ENCODE measurements at regions not wholly inside any gene's neighbourhood (a gene's known extent, or its start where the extent isn't known, plus 50 kb on each side); places are given as distances from the start of the nearest gene placed in this dataset.

DNA sequence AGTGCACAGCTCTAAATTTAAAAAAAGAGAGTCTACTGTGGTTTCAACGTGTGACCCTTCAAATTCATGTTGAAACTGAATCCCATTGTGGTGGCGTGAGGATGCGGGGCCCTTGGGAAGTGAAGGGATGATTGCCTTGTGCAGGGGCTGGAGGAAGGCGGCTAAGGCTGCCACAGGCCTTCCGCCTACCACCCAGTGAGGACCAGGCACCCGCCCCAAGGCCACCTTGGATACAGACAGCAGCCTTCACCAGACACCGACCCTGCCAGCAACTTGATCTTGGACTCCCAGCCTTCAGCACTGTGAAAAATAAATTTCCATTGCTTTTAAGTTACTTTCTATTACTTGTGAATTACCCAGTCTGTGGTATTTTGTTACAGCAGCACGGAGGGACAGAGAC is 103.4 kb upstream of the TMEM18 start:
- no peak for DNase-seq (ENCODE audit: low read depth)

DNA sequence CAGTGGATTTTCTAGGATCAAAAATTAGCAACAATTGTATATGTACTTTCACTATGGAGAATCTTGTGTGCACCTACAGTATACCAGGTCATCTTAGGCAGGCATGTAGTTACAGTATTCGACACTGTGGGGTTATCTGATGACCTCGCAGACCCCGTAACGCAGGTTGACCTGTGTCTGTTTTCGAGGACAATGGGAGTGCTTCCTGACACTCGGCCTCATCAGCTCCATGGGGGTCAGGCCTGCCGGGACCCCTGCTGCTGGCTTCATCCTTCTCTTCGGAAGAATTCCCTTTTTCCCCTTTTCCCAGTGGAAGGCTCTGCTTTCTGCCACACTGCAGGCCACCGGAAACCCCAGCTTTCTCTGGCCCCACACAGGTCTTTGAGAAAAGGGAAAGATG is 102.8 kb upstream of the TMEM18 start:
- DNase-seq (ENCODE audit: low read depth) = no peak

DNA sequence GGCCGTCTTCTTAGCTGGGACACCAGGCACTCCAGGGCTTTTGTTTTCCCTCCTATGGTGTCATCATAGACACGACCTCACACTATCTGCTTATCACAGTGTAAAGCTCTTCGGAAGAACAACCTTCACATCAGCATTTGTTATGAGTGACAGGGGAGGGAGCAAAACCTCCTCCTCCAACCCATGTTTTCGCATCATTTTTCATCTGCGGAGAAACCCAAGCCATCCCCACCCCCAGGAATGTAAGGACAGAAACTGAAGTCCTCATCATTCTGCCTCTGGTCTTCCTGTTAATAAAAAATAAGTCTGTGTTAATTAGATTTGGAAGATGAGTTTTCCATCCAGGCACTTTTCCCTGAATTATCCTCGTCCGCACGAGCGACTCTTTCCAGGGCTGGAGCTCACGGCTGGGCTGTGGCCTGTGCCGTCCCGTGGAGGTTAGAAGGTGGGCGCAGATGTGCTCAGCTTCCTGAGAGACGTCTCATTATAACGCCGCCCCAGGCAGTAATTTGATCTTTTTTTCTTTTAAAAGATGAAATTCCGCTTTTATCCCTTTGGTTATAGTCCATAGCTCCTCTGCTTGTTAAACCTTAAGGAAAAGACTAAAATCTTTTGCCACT is 101.6 kb upstream of the TMEM18 start:
- DNase-seq (ENCODE audit: low read depth) = no peak

DNA sequence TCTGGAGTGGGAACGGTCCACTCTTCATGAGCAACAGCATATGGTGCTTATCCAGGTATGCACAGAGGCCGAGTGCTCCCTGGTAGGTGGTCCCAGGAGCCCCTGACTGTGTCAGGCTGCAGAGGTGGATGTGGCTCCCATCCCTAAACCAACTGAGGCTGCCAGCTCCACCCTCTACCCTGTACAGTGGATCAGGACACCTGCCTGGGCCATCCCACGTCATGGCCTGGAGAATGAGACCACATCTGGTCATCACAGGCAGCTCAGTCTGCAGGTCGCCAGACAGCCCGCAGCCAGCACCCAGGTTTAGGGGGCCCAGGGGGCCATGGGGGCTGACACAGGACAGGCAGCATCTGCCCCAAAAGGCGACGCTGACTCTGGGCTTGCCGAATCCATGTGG is 100.3 kb upstream of the TMEM18 start:
- DNase-seq (ENCODE audit: low read depth) = no peak

DNA sequence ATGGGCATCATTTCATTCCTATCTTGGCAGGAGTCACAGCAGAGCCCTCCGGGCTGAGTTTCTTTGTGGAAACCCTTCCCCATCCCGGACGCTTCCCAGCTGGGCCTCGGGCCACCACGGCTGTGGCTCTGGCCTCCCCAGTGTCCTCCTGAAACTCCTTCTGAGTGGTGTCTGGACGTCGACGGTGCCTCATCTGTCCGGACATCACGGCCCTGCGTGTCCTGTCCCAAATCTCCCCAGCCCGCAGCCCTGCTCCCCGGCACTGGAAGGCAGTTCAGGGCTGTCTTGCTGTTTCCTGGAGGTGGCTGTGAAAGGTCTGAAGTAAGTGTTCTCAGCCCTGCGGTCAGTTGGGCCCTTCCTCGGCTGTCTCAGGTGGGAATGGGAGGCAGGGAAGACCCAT is 99.8 kb upstream of the TMEM18 start:
- DNase-seq (ENCODE audit: low read depth) = no peak

DNA sequence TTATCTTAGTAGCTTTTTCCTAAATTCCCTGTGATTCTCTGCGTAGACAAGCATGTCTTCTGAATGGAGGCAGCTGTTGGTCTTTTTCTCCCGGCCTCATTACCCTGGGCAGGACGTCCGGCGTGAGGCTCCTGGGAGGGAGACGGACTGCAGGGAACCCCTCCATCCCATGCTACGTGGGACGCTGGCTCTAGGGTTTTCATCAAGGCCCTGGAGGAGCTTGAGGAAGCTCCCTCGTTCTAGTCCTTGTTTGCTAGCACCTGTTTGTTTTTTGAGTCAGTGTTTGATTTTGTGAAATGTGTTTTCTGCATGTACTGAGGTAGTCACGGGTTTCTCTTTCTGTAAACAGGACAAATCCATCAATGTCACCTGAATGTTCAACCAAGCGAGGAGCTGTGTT is 99.3 kb upstream of the TMEM18 start:
- no peak for DNase-seq (ENCODE audit: low read depth)

DNA sequence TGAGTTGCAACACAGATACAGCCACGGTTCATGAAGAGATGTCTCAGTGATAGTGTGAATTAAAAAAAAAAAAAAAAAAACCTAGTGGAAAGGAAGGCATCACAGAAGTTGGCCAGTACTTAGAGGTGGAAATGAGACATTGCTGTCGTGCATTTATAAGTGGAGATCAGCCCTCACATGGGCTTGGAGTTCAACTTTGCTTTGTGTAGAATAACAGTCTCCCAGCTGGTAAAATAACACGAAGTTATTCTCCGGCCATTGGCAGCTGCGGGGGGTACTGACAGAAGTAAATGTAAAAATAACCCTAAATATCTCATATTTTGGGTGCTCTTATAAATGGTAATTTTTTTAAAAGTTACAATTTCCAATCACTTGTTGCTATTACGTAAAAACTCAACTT is 98.8 kb upstream of the TMEM18 start:
- DNase-seq (ENCODE audit: low read depth) = no peak

DNA sequence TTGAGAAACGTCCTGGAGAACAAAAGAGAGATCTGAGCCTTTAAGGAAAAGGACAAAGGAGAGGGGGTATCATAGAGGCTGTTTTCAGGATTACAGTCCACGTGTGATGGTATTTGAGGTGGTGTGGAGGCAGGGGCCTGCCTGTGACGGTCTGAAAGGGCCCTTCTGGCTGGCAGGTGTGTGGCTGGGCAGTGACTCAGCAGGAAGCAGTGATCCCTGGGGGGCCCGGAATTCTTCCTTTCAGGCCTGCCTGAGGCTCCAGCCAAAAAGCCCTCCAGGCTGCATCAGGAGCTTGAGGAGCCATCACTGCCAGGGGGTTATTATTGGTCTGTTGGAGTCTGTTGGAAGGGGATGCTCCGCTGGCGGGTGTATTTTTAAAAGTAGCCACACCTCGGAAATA is 97.2 kb upstream of the TMEM18 start:
- DNase-seq (ENCODE audit: low read depth) = no peak

DNA sequence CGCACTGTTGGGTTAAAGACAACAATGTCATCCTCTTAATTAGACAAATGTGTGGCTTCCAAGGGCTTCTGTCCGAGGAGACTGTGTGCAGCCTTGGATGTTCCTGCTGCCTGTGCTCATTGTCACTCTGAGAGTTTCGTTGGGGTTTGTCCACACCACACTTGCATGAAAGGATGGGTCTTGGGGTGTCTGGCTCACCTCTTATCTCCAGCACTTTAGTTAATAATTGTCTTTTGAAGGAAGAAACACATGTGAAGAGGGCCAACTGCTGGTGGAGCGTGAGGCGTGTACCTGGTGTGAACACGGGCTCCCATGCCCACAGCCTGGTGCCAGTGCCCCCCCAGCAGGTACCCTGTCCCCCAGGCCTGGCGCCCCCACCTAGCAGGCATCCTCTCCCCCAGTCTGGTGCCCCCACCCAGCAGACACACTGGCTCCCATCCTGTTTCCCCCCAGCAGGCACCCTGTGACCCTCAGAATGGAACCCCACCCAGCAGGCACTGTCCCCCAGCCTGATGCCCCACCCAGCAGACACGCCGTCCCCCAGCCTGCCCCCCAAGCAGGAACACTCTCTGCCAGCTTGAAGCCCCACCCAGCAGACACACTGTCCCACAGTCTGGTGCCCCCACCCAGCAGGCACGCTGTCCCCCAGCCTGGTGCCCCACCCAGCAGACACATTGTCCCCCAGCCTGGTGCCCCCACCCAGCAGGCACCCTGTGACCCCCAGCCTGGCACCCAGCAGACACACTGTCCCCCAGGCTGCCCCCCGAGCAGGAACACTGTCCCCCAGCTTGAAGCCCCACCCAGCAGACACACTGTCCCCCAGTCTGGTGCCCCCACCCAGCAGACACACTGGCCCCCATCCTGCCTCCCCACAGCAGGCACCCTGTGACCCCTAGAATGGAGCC is 96.3 kb upstream of the TMEM18 start:
- DNase-seq (ENCODE audit: low read depth) = no peak

DNA sequence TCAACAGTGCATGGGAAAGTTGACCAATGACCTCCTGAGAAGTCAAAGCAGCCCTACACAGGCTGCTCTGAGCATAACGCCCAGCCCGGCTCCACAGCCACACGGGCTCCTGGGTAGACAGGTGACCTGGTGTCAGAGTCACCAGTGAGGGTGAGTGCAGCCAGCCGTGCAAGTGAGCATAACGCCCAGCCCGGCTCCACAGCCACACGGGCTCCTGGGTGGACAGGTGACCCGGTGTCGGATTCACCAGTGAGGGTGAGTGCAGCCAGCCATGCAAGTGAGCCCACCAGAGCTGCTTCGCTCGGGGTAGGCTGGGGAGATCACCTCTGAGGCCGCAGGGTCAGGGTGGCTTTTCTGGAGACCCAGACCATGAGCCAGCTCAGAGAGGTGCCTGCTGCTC is 94.3 kb upstream of the TMEM18 start:
- DNase-seq (ENCODE audit: low read depth) = no peak

DNA sequence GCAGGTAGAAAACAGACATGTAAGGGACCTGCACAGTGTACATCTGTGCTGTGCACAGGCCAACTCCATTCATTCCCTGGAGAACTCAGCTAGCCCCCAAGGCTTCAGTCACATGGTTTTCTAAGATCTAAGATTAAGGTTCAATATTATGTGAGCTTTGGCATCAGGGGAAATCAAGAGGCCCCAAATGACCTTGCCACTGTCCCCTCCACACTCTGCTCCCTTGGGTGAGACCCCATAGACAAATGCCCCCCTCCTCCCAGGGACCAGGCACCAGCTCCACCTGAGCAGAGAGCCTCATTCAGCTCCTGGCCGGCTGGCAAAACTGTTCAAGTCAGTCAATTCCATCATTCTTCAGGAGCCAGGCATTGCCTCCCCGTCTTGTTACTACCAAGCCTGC is 93.6 kb upstream of the TMEM18 start:
- DNase-seq (ENCODE audit: low read depth) = no peak

DNA sequence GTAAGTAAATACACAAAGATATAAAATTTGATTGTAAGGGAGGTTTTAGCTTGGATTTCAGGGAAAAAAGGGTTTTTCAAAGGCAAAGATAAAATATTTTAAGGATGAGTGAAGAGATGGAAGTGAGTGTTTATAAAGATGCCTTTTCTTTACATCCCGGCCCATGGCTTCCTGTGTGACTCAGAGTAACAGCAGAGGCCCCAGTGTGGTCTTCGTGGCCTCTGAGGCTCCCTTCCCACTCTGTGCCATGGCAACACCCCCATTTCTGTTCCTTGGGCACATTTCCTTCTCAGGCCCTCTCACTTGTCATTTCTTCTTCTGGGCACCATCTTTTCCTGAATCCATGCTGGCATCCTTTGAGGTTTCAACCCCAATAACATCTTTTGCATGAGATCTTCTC is 92.6 kb upstream of the TMEM18 start:
- DNase-seq (ENCODE audit: low read depth) = no peak

DNA sequence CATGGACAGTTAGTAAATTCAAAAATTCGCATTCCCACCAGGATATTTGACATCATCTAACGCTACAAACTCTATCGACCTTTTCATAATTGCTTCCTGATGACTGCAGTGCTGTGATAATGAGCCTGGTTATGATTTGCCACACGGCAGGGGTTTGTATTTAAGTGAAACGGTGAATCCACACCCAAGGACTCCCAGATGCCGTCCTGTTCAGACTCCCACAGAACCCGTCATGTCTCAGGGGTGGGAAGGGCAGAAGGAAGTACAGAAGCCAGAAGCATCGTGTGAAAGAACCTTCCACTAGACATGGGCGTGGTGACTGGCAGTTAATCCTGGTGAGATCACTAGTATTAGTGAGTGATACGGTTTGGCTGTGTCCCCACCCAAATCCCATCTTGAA is 91.2 kb upstream of the TMEM18 start:
- DNase-seq (ENCODE audit: low read depth) = no peak

DNA sequence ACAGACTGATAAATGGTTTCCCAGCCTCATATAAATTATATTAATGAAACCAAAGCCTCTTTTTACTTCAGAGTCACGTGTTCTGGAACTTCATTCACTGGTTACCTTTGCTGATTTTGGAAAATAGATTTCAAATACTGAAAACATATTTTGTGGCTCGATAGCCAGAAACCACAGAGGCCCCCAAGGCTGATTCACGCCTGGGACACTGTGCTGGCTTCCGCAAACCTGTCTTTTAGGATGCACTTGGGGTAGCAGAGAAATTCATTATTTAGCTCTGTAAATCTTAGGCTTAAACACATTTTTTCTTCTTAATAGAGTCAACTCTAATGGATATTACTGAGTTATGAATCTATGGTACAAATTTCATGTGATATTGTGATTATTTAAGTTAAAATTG is 90.7 kb upstream of the TMEM18 start:
- DNase-seq (ENCODE audit: low read depth) = no peak

DNA sequence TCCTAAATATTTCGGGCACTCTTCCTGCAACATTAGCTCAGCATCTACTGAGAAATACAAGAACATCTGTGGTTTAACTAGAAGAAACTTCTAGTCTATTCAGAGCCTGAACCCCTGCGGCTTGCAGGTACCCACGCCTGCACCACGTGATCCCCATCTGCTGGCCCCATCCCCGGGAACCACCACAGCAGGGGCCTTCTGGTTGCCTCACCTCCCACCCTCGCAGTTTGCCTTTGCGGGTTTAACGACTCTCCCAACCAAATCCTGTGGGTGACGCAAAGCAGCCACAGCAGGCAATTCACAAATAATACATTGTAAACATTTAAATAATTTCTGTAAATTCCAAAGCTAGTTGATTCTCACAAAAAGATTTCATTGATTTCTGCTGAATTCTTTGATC is 90.2 kb upstream of the TMEM18 start:
- DNase-seq (ENCODE audit: low read depth) = no peak

DNA sequence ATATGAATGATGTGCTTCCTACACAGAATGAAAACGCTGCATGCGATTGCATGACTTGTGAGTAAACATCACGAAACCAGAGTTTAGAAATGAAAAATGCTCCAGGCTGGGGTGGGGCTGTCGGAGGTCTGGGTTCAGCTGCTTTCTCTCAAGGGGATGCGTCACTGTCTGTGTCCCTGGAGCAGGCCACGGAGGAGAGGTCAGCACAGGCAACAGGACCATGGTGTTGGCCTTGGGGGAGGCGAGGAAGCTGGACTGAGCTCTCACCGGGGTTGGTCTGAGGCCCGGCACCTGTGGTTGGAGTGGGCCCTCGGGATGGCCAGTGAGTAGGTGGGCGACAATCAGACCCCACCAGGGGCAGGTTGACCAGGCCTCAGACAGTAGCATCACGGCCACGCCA is 89.0 kb upstream of the TMEM18 start:
- no peak for DNase-seq (ENCODE audit: low read depth)

DNA sequence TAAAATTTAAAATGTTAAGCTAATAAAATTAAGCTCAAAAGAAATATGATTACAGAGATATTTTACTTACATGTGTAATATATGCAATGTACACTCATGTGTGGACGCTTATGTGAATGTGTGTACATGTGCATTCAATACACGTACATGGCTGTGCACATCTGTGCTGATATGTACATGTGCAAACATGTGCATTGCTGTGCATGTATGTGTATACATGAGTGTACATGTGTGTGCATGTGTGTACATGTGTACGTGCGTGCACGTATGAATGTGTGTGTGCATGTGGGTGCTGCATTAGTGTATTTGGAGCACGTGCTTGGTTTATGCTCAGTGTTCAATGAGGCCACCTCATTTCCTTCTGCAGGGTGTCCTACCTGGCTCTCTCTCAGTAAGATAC is 88.2 kb upstream of the TMEM18 start:
- no peak for DNase-seq (ENCODE audit: low read depth)

DNA sequence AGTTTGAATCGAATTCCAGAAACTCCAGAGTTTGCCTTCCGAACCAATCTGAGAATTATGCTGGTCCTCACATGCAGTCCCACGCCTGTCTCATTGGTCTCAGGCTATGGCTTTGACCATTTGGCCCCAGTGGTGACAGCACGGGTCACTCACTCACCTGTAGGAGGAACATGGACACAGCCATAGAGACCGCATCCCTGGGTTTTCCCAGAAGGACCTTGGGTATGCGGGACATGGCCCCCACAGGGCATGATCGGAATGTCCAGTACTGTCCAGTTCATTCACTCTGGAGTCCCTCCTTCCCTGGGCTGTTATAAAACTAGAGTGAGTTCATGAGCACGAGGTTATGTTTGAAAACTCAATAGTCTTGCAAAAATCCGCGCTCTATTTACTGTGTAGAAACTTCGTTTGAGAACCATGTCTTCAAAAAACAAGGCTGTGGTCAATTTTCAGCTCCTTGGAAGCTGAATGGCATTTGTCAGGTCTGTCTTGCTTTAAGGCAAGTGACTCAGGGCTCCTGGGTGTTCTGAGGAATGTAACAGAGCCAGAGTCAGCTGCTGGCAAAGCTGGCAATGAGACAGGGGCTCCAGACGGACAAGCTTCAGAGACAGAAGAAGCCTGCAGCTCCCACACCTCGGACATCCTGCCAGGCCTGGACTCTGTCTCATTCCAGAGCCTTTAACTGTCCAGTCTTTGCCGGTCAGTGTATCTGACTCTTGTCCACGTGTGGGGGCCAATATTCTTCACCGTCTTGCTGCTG is 86.7 kb upstream of the TMEM18 start:
- DNase-seq (ENCODE audit: low read depth) = peak; percentile 12

DNA sequence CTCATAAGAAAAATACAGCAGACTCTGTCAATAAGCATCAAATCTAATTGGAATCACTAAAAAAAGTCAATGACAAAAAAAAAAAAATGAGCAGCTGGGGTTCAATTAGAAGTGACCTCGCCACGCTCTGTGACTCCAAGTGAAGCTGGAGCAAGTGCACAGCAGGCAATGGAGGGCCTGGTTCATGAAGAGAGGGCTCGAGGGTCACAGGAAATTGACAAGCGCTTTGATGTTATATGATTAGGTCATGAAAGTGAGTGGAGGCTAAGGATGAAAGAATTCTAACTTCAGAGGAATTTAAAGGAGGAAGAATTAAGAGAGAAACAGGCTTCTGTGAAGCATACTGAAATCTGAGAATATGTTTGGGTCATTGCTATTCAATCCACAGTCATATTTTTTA is 85.4 kb upstream of the TMEM18 start:
- DNase-seq (ENCODE audit: low read depth) = no peak

DNA sequence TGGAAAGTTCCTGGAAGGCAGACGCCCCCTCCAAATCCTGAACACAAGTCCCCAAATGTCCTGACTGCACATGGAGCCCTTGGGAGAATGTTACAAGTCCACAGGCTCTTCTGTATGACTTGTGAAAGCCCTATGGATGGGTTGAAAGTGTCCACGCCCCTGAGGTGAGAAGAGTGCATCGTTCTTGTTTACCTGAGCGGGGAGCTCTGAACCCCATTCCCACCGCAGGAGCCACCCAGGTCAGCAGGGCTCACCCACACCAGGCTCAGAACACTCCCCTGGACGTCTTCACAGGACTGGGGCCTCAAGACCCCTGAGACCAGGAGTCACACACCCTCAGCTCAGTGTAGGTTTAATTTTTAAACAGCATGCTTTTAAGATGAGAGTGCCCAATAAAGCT is 84.2 kb upstream of the TMEM18 start:
- no peak for DNase-seq (ENCODE audit: low read depth)

DNA sequence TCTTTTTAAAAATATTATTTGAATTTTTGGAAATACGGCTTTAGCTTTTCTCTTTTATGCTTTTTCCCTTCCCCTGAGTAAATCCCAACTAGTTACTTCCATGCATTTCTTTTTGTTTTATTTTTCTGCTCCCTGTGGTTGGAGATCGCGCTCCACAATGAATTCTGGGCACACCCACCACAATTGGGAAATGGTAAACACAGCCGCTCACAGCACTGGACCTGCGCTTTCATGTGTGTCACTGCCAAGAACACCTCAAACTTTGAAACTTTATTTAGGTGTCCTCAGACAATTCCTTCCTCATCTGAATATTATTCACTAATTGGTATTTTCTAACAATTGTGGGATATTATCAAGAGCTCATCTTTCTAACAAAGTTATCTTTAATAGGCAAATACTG is 82.8 kb upstream of the TMEM18 start:
- DNase-seq (ENCODE audit: low read depth) = no peak

DNA sequence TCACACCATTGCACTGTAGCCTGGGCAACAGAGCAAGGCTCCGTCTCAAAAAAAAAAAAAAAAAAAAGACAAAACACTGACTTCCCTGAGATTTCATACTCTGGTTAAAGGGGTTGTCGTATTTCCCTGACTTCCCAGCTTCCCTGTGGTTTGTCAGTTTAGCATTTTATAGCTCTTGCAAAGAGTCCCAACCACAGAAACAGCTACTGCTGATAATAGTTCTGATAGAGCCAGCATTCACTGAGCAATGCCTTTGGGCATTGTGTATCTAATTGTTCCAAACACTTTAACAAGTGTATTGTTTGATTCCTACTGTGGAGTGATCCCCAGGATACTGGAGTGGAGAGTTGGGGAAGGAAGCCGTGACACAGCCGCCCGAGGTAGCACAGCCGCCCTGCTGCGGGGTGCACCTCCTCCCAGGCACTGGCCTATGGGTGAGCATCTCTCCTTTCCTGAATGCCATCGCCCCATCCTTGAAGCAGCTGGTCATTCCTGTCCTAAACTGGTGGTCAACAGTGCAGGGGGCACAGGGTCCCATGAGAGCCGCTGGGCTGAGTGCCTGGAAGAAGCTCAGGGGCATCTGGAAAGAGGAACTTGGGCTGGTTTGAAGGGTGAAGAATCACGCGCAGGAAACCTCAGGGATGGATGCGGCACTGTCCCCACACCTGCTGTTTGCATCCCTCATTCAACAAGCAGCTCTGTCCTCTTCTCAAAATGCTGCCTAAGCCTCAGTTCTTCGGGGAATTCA is 81.0 kb upstream of the TMEM18 start:
- DNase-seq (ENCODE audit: low read depth) = no peak
